Omental fat pad (tissue), 3 donors: ENCODE measurements at regions not wholly inside any gene's neighbourhood (a gene's known extent, or its start where the extent isn't known, plus 50 kb on each side); places are given as distances from the start of the nearest gene placed in this dataset.

Experiments
- ATAC-seq: fragments of 150-250 bp; one replicate; pipeline ENCODE4 v1.9.1; 2016; ENCODE audit warnings: mild to moderate bottlenecking, moderate library complexity; ENCODE audit not compliant: low FRiP score
- DNase-seq: peaks from one replicate; pipeline ENCODE4 v3.0.0-alpha.2; 2019; ENCODE audit warnings: low spot score
- TF ChIP-seq, protein P1 (sequence below), 3 donors: fragments of 450-650 bp; IDR thresholded peaks; one replicate each; pipeline ENCODE4 v1.5.1; 2016 to 2017; ENCODE audit warnings: antibody characterized with exemption in 3 of 3, mild to moderate bottlenecking in 3 of 3, moderate library complexity in 2 of 3

GRCh38 chr12:81930037-81930436 lies 170.9 kb upstream of the PPFIA2 start:
- ATAC-seq = no peak
- TF ChIP-seq, protein P1, sequence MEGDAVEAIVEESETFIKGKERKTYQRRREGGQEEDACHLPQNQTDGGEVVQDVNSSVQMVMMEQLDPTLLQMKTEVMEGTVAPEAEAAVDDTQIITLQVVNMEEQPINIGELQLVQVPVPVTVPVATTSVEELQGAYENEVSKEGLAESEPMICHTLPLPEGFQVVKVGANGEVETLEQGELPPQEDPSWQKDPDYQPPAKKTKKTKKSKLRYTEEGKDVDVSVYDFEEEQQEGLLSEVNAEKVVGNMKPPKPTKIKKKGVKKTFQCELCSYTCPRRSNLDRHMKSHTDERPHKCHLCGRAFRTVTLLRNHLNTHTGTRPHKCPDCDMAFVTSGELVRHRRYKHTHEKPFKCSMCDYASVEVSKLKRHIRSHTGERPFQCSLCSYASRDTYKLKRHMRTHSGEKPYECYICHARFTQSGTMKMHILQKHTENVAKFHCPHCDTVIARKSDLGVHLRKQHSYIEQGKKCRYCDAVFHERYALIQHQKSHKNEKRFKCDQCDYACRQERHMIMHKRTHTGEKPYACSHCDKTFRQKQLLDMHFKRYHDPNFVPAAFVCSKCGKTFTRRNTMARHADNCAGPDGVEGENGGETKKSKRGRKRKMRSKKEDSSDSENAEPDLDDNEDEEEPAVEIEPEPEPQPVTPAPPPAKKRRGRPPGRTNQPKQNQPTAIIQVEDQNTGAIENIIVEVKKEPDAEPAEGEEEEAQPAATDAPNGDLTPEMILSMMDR (IDR thresholded peaks at IDR 0.05) = no peak

GRCh38 chr12:81896771-81897170 lies 137.6 kb upstream of the PPFIA2 start:
- TF ChIP-seq, protein P1 (IDR thresholded peaks at IDR 0.05) = no peak
- ATAC-seq (no peak), DNase-seq (no peak)

More at GRCh38 chr12:81930037-81930436, 170.9 kb upstream of the PPFIA2 start:
- no peak for DNase-seq

DNA sequence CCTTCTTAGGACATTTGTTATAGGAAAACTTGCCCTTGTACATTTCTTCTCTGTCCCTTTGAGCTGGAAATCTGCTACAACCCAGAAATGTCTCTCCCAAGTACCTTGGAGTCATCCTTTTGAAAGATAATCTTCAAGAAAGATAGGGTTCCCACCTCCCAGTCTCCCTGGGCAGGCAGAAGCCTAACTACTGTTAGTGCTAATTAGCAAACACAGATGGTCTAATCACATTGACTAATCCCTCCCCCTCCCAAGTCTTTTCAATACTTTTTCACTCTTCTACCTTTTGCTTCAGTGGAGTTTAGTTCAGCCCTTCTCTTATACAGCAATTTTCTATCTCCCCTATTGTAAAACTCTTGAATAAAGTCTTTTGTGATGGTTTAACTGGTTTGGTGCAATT lies 129.8 kb upstream of the PPFIA2 start:
- TF ChIP-seq, protein P1 (IDR thresholded peaks at IDR 0.05) = no peak

GRCh38 chr12:81888106-81888740 lies 129.1 kb upstream of the PPFIA2 start:
- no peak for ATAC-seq
- TF ChIP-seq, protein P1 (IDR thresholded peaks at IDR 0.05) = no peak
- DNase-seq = no peak

More for the DNA sequence above, 129.8 kb upstream of the PPFIA2 start:
- ATAC-seq (no peak), DNase-seq (no peak)

DNA sequence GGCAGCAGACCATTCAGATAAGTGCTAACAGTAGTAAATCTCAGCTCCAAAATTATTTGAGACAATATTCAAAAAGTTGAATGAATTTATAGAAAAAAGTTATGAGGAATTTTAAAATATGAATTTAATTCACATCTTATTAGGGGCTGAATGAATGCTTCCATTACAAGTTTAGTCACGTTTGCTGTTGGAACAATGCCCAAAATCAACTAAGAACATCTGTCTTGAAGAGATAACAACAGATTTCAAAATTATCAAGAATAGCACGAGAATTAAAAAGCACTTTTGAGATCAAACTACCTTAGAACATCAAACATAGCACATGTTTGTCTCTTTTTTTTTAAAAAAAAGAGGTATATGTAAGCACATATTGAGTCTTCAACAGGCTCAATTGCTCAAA lies 115.4 kb upstream of the PPFIA2 start:
- TF ChIP-seq, protein P1 (IDR thresholded peaks at IDR 0.05) = no peak
- no peak for ATAC-seq
- DNase-seq = no peak

DNA sequence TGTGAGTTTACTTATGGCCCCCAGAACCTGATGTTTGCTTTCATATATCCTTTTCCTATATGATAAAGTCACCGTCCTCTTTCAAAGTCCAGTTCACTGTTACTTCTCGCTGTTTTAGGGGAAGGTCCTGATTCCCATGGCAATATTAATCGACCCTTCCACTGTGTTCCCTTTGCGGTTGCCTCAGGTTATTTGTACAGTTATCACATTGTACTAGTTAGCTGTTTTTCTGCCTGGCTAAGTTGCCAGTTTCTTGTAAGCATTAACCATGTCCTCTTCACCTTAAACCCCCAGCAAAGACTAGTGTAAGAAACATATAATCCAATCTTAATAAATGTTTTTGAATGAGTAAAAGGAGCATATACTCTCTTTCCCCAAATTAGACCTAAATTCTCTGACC lies 115.0 kb upstream of the PPFIA2 start:
- no peak for DNase-seq
- ATAC-seq = no peak
- TF ChIP-seq, protein P1 (IDR thresholded peaks at IDR 0.05) = no peak

GRCh38 chr12:81872400-81872799 lies 113.2 kb upstream of the PPFIA2 start:
- no peak for ATAC-seq
- TF ChIP-seq, protein P1 (IDR thresholded peaks at IDR 0.05) = no peak
- no peak for DNase-seq
